Right lobe of liver (tissue), 6 donors: ENCODE measurements at regions not wholly inside any gene's neighbourhood (a gene's known extent, or its start where the extent isn't known, plus 50 kb on each side); places are given as distances from the start of the nearest gene placed in this dataset.

ENCODE experiments used
- ATAC-seq, 4 donors: fragments of 200-7000 bp; cut with Tn5 transposase; one replicate each; pipeline ENCODE4 v1.9.1; 2020; ENCODE audit warnings: mild to moderate bottlenecking in 4 of 4, moderate library complexity in 4 of 4
- DNase-seq, 3 donors: peaks; one replicate each; pipeline ENCODE4 v3.0.0-alpha.2; 2020
- H3K27ac ChIP-seq, 3 donors: fragments of 200-600 bp; one replicate each; pipeline ENCODE4 v1.8.0; 2022
- H3K27me3 ChIP-seq, 2 donors: fragments of 200-600 bp; one replicate each; pipeline ENCODE4 v1.8.0; 2022
- H3K36me3 ChIP-seq, 4 donors: fragments of 200-600 bp; sonication (generic) in 1 of 4; one replicate each; pipeline versions ENCODE4 v1.5.1 to v1.8.0; 2017 to 2022; ENCODE audit warnings: control low read depth in 1 of 4
- H3K4me1 ChIP-seq, 4 donors: fragments of 200-600 bp; sonication (generic) in 1 of 4; one replicate each; pipeline versions ENCODE4 v1.5.1 to v1.8.0; 2017 to 2022; ENCODE audit warnings: control low read depth in 1 of 4
- H3K4me3 ChIP-seq, 3 donors: fragments of 200-600 bp; one replicate each; pipeline ENCODE4 v1.8.0; 2022
- H3K9me3 ChIP-seq, 4 donors: fragments of 200-600 bp; sonication (generic) in 1 of 4; one replicate each; pipeline versions ENCODE4 v1.5.1 to v1.8.0; 2017 to 2022; ENCODE audit warnings: control low read depth in 1 of 4
- CTCF ChIP-seq, 4 donors: fragments of 200-600 bp in 3 of 4; fragments of 450-650 bp in 1 of 4; IDR thresholded peaks; one replicate each; pipeline versions ENCODE4 v1.5.1 to v1.8.0; 2016 to 2022; ENCODE audit warnings: antibody characterized with exemption in 4 of 4, mild to moderate bottlenecking in 2 of 4
- POLR2A ChIP-seq: fragments of 450-650 bp; IDR thresholded peaks from one replicate; pipeline ENCODE4 v1.6.1; 2017; ENCODE audit warnings: antibody characterized with exemption, mild to moderate bottlenecking
- WGBS: methylation state at CpG from one replicate; pipeline ENCODE4 v1.1.6; 2018; ENCODE audit warnings: low coverage, low lambda C conversion rate; ENCODE audit not compliant: insufficient coverage; ENCODE audit errors: missing lambda C conversion rate; 5-methylcytosine and 5-hydroxymethylcytosine counted together
- intact Hi-C, 2 donors: fragments of 100-400 bp; cut with DNase I; formaldehyde crosslinking; loops; one replicate each; pipeline versions ENCODE4 v1.11.2 to v1.14.1; 2022
- donor health status: DM: no; HTN: yes; CAD: no.
- donor health status: DM: no; HTN: no; CAD: no.
- donor health status: DM: no; HTN: no; CAD: no.
- donor health status: DM: no; HTN: yes; CAD: no.
- donor health status: DM: no; HTN: yes; CAD: no.

DNA sequence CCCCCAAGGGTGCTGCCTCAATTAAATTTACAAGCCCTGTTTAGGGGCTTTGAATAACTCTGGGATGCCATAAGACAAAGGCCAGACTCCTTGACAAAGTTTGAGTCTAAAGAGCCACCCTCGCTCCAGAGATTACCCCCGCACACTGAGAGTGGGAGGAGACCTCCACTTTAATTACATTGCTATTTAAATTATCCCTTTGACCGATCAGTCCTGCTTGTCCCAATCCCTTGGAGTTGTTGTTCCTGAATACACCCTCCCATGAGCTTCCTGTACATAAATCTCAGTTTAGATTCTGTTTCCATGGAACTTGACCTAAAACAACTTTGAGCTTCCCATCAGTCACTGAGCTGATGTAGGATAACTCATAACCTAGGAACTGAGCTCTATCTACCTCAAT, 596.3 kb downstream of the PYDC2 start:
- 74% methylated on average over 3 of the region's 3 CpGs for WGBS
- Histone ChIP-seq H3K4me1 (no peaks in the 10 kb centered on the region), H3K36me3 (no peaks in the 10 kb centered on the region), H3K27ac (no peak overlapping the region), H3K27me3 (no peaks in the 10 kb centered on the region), H3K4me3 (no peak overlapping the region), H3K9me3 (no peaks in the 10 kb centered on the region)
- intact Hi-C loops, result no loop called here
- DNase-seq, result no peak
- TF ChIP-seq CTCF (IDR thresholded peaks at IDR 0.05), result no peak
- ATAC-seq, result no peak

GRCh38 chr3:192060160-192060781, 599.3 kb downstream of the PYDC2 start:
- Histone ChIP-seq H3K36me3 (no peaks in the 10 kb centered on the region), H3K9me3 (no peaks in the 10 kb centered on the region), H3K27me3 (no peaks in the 10 kb centered on the region), H3K27ac (no peak overlapping the region), H3K4me1 (no peaks in the 10 kb centered on the region), H3K4me3 (no peak overlapping the region)
- DNase-seq (no peak), ATAC-seq (no peak)
- WGBS, result 56% methylated on average over 2 of the region's 3 CpGs
- intact Hi-C loops, result no loop called here
- TF ChIP-seq POLR2A (no peak), CTCF (IDR thresholded peaks at IDR 0.05) (no peak)

DNA sequence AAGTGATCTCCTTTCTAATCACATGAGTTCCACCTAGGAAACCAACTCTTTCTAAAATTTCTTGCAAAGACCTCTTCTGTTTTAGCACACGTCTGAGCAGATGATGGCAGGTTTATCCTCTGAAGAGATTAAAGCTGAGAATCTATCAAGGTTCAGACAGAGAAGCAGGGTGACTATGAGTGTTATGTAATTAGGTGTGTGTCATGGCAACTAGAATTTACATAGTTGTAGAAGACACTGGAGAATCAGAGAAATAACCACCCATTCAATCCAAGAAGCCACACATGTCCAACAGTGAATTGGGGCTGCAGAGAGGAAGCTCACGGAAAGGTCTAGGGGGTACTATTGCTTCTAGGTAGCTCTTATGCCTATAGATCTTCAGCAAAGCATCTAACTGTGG, 600.5 kb downstream of the PYDC2 start:
- no peak for TF ChIP-seq CTCF (IDR thresholded peaks at IDR 0.05)
- no peak for TF ChIP-seq POLR2A
- H3K9me3 ChIP-seq, result no peaks in the 10 kb centered on the region
- no peak for DNase-seq
- H3K4me1 ChIP-seq, result no peaks in the 10 kb centered on the region
- 67% methylated on average over 1 of the region's 2 CpGs for whole genome bisulfite sequencing
- H3K36me3 ChIP-seq, result no peaks in the 10 kb centered on the region
- H3K27ac ChIP-seq, result no peak overlapping the region
- intact Hi-C loops, result no loop called here
- no peak for ATAC-seq
- no peak overlapping the region for H3K4me3 ChIP-seq
- no peaks in the 10 kb centered on the region for H3K27me3 ChIP-seq

GRCh38 chr3:192062186-192062585, 601.2 kb downstream of the PYDC2 start:
- Histone ChIP-seq H3K27me3 (no peaks in the 10 kb centered on the region), H3K4me1 (no peaks in the 10 kb centered on the region), H3K4me3 (no peak overlapping the region), H3K27ac (no peak overlapping the region), H3K9me3 (no peaks in the 10 kb centered on the region), H3K36me3 (no peaks in the 10 kb centered on the region)
- ATAC-seq (no peak), DNase-seq (no peak)
- TF ChIP-seq CTCF (IDR thresholded peaks at IDR 0.05), result no peak
- TF ChIP-seq POLR2A, result no peak
- intact Hi-C loops, result no loop called here
- WGBS, result 44% methylated on average over 3 of the region's 3 CpGs

- peak; percentile 34 to 61 (median 52) for ATAC-seq
- Histone ChIP-seq H3K36me3 (no peaks in the 10 kb centered on the region), H3K9me3 (no peaks in the 10 kb centered on the region), H3K27me3 (no peaks in the 10 kb centered on the region), H3K4me3 (no peak overlapping the region), H3K4me1 (no peaks in the 10 kb centered on the region), H3K27ac (no peak overlapping the region)
- TF ChIP-seq CTCF (IDR thresholded peaks at IDR 0.05) (no peak), POLR2A (no peak)
- DNase-seq, result peak in 1 of 3 donors; percentile 22
- intact Hi-C loops, result no loop called here
- WGBS, result 43% methylated on average over 13 of the region's 16 CpGs
Observed at GRCh38 chr3:192063570-192063969, 602.6 kb downstream of the PYDC2 start.
